GM06990 (cell line): ENCODE measurements at regions not wholly inside any gene's neighbourhood (a gene's known extent, or its start where the extent isn't known, plus 50 kb on each side); places are given as distances from the start of the nearest gene placed in this dataset.

Experiments
- DNase-seq: peaks from one replicate; pipeline ENCODE4 v3.0.0-alpha.2; 2011; ENCODE audit not compliant: insufficient read length; ENCODE audit errors: extremely low read depth
- H3K27me3 ChIP-seq: replicated peaks from 2 replicates; pipeline ENCODE4 v1.6.0; 2011; ENCODE audit warnings: low read length; ENCODE audit not compliant: control insufficient read depth, insufficient read depth
- H3K36me3 ChIP-seq: 2 replicates; pipeline ENCODE4 v1.5.1; 2011; ENCODE audit warnings: low read length; ENCODE audit not compliant: control insufficient read depth, insufficient read depth
- H3K4me3 ChIP-seq: replicated peaks from 2 replicates; pipeline ENCODE4 v1.5.1; 2011; ENCODE audit warnings: low read depth, mild to moderate bottlenecking, control low read depth, low read length
- CTCF ChIP-seq: IDR thresholded peaks from 2 replicates; pipeline ENCODE4 v1.5.1; 2011; ENCODE audit warnings: low read length, control low read depth, mild to moderate bottlenecking, inconsistent platforms; ENCODE audit not compliant: insufficient read depth, poor library complexity, severe bottlenecking

- peaks cover 3% of the 10 kb centered on the region for H3K27me3 ChIP-seq
- H3K4me3 ChIP-seq = no peak overlapping the region
- H3K36me3 ChIP-seq = no peaks in the 10 kb centered on the region
- no peak for DNase-seq
- peak; percentile 49 for TF ChIP-seq CTCF
Measured at GRCh38 chr4:151604238-151604637, 156.6 kb downstream of the GATB start.

DNA sequence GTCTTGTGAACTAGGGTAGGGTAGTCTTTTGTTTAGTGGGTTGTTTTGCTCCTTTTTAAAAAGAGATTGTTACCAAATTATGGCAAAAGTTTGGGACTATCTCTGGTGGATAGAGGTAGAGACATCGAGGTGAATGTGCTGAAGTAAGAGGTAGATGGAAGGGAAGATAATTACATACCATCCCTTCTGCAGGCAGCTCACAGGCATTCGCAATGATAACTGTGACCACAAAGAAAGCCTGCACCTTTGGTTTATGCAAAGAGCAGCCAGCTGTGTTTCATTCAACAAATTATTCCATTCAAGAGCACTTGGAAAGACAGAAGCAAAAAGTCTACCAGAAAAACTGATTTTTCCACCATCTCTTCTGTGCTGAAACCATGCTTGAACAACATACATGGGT lies 155.6 kb downstream of the GATB start:
- no peak overlapping the region for H3K4me3 ChIP-seq
- no peaks in the 10 kb centered on the region for H3K36me3 ChIP-seq
- H3K27me3 ChIP-seq = peaks cover 3% of the 10 kb centered on the region
- DNase-seq = no peak
- TF ChIP-seq CTCF = no peak

DNA sequence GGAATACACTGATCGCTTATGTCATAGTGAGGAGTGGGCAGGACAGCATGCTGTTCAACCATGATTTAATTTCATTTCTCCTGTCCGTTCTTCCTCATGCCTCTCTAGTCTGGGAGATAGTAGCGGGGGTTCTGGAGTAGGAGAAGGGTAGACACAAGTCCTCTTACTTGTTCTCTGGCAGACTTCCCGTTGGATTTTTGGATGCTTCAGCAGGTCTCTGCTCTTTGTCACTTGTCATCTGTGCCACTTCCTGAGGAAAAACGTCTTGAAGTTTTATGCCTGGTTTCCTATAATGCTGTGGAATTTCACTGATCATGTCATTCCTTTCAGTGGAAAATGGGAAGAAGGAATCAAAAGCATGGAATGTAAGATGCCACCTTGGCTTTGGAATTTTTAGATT lies 154.7 kb downstream of the GATB start:
- H3K36me3 ChIP-seq = no peaks in the 10 kb centered on the region
- DNase-seq = no peak
- TF ChIP-seq CTCF = no peak
- peaks cover 3% of the 10 kb centered on the region for H3K27me3 ChIP-seq
- no peak overlapping the region for H3K4me3 ChIP-seq

- H3K36me3 ChIP-seq = no peaks in the 10 kb centered on the region
- H3K27me3 ChIP-seq = no peaks in the 10 kb centered on the region
- DNase-seq = no peak
- no peak overlapping the region for H3K4me3 ChIP-seq
- no peak for TF ChIP-seq CTCF
Measured at GRCh38 chr4:151610229-151610628, 150.6 kb downstream of the GATB start.

GRCh38 chr4:151611960-151612359 lies 148.8 kb downstream of the GATB start:
- DNase-seq = no peak
- Histone ChIP-seq H3K36me3 (no peaks in the 10 kb centered on the region), H3K4me3 (no peak overlapping the region), H3K27me3 (no peaks in the 10 kb centered on the region)
- TF ChIP-seq CTCF = no peak

DNA sequence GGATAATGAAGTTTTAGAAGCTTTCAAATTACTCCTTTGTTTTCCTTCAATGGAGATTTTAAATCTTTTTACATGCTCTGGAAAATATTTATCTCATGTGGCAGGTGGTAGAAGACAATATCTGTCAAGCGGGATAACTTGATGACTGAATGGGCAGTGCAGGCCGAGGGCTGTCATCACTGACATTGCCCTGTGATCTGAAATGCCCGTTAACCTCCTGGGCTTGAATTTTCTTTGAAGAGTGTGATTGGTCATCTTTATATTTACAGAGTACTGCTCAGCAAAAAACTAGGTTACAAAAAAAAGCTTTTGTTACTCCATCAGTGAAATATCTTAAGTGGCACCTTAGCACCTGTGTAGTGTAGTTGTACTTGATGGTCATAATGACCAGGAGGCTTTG lies 147.5 kb downstream of the GATB start:
- no peaks in the 10 kb centered on the region for H3K36me3 ChIP-seq
- TF ChIP-seq CTCF = no peak
- H3K27me3 ChIP-seq = no peaks in the 10 kb centered on the region
- DNase-seq = no peak
- no peak overlapping the region for H3K4me3 ChIP-seq
